HG03378 (cell line): ENCODE measurements at regions not wholly inside any gene's neighbourhood (a gene's known extent, or its start where the extent isn't known, plus 50 kb on each side); places are given as distances from the start of the nearest gene placed in this dataset.
"Not testable (repeated sequence)": the region's sequence is repeated elsewhere in the genome, so short reads cannot be mapped to it uniquely, and the experiment has no call there.

Experiments used
- ATAC-seq: cut with Tn5 transposase; IDR thresholded peaks from one replicate; pipeline ENCODE4 v1.9.1; 2021; ENCODE audit warnings: mild to moderate bottlenecking, moderate library complexity; ENCODE audit not compliant: unreplicated experiment

DNA sequence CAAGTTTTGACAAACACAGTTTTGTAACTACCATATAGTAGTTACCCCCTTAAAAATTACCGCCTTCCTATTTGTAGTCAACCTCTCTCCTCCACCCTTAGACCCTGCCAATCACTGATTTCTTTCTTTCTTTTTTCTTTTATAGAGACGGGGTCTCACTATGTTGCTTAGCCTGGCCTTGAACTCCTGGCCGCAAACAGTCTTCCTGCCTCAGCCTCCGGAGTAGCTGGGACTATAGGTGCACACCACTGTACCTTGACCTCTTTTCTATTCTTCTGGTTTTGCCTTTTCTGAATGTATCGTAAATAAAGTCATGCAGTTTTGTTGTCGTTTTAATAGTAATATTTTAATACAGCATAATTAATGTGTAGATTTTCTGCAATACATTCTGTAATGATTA, 460.3 kb downstream of the EPM2A start:
- no peak for ATAC-seq

DNA sequence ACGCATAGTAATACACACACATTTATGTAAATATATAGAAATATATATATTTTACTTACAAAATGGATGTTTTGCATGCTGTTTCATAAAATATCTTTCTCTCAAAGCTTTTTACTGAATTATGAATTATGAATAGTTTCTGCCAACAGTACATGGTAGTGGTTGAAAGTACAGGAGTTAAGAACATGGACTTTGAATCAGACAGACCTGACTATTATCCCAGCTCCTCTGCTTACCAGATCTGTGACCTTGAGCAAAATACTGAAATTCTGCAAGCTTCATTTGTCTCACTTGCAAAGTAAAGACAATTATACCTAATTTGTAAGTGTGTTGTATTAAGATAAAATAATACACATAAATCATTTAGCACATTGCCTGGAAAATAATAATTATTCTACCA, 459.5 kb downstream of the EPM2A start:
- ATAC-seq, result no peak

DNA sequence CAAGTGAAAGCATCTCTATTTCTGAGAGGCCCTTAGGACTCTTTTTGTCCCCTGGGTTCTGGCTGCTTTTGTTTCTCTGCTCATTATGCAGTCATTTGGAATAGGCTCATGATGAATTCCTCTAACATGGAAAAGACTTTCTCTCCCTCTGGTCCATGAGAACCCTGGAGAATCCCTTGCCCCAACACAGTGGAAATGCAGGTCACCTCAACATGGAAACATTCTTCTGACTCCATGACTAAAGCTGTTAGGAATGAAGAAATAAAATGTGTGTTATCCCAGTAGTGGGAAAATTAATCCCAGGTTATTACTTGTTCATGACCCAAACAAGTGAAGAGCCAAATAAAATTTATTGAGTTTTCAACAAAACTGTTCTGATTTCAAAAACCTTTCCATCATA, 458.6 kb downstream of the EPM2A start:
- no peak for ATAC-seq

DNA sequence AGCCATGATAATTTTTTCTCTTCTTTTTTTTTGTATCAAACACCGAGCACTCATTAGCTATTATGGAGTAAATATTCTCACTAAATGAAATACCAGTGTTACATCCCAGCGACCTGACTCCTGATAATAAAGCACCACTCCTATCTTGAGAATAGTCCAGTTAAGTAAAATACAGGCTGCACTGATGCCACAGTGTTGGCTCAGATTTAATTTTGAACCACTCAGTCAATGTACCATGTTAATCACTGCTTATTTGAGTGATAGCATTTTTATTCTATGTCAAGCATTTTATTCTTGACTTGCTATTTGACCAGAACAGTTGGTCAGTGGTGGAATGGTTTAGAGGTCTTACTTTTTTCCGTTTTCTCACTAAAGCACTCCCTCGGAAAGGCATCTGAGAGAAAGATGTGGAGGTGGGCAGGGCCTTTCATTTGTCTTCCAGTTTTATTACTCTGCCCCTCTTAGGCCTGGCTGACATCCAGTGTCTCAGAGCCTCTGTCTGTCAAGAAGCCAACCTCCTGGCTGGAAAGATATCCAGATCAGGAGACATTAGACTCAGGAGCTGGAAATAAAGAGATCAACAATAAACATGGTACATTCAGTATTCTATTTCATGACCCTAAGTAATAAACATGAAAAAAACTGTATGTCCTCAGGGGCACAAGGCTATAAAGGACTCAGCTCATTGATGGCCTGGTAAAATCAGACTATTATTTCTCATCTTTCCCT, 457.8 kb downstream of the EPM2A start:
- no peak for ATAC-seq

DNA sequence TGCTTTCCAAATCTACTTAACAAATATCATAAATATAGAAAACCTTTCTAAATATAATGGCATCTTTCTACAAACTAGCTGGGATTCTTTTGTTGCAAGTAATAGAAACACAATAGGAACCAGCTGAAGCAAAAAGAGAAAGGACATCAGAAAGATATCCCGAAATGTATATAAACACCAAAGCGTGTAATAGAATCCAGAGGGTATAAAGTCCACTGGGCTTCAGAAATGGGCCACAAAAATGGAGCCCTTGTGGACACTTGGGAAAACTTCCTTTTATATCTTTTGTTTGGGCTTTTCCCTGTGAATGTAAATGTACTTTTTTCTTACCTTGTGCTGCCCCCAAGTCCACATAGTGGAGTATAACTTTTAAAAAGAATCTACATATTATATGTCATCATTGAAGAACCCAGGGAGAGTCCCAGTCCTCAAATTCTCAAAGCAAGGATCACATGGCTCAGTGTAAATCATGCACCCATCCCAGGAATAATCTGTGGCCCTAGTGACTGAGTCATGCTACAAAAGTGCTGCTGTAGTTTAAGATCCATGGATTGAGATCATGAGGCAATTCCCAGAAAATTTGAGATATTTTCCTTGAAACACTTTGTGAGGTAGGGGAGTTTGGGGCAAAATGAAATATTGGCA, 457.0 kb downstream of the EPM2A start:
- no peak for ATAC-seq

DNA sequence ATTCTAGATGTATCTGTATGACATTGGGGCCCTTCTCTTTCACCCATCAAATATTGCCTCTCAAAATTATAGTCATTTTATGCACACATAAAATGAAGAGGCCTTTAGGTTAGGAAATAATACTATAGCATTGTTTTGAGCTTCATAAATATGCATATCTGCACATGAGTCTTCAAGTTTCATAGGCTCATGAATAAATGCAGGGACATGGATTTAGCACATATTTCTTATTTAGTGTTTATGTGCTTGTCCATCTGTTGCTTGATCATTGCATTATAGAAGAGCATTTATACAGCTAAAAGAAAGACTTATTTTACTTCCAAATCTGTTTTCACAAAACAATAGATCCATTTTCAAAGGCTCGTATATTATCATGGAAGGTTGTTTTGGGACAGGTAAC, 455.8 kb downstream of the EPM2A start:
- no peak for ATAC-seq

DNA sequence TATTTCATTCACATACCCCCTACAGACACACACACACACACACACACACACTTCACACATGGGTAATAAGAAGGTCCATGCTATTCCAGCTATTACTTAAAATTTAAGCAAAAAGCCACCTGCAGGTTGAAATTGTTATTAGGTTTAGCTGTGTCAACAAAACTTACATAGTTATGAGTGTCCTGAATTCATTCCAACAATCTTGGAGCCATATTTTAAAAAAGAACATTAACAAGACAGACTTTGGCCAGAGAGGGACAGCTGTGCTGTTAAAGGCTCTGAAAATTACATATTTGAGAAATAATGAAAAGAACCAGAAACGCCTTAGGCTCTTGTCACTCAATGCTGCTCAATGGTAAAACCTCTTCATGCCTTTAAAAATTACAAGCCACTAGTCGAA, 455.3 kb downstream of the EPM2A start:
- ATAC-seq, result no peak

DNA sequence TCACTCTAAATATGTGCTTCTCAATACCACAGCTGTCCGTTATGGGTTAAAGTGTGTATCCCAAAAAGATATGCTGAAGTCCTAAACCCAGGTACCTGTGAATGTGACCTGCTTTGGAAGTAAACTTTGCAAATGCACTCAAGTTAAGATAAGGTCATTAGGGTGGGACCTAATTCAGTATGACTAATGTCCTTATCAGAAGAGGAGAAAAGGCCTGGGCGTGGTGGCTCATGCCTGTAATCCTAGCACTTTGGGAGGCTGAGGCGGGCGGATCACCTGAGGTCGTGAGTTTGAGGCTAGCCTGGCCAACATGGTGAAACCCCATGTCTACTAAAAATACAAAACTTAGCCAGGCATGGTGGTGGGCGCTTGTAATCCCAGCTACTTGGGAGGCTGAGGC, 452.1 kb downstream of the EPM2A start:
- ATAC-seq, result not testable (repeated sequence)

DNA sequence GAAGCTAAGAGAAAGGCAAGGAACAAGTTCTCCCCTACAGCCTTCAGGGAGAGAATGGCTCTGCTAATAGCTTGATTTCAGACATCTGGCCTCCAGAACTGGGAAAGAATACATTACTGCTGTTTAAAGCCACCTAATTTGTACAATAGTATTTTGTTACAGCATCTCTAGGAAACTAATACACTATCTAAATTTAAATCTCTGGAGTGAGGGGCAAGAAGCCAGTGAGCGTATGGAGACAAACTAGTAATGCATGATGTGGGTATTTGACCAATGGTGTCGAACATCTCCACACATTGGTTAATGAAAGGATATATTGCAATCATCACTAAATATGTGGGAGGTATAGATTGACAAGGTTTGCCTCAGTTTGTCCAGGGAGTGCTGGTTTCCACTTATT, 451.5 kb downstream of the EPM2A start:
- ATAC-seq, result no peak

DNA sequence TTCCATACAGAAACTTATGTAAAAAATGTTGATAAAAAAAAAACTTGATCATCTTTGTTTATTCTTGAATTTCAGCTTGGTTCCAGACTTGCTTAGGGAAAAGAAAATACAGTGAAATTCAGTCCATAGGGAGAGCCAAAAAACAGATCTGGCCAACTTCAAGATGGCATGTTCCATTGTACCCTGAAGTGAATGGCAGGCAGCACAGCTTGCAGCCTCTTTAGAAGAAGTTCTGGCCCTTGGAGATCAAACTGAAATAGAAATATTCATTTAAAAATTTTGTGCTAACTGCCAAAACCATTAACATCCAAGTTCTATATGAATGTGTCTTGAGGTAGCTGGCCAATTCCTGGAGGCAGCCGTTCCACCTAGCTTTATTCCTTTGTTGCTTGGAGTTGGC, 448.4 kb downstream of the EPM2A start:
- ATAC-seq, result no peak

DNA sequence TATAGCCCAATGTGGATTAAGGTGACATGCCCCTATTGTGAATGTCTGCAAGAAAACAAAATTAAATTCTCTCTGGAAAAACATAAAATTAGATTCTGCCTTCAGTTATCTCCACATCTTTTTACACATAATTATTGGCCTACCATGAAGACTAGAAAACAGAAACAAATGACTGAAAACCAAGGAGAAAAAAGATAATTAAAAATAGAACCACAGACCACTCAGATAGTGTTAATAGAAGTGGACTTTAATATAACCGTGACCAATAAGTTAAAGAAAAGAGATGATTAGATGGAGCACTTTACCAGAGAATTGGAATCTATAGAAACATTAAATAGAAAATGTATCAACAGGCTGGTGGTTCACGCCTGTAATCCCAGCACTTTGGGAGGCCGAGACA, 445.7 kb downstream of the EPM2A start:
- ATAC-seq, result no peak

DNA sequence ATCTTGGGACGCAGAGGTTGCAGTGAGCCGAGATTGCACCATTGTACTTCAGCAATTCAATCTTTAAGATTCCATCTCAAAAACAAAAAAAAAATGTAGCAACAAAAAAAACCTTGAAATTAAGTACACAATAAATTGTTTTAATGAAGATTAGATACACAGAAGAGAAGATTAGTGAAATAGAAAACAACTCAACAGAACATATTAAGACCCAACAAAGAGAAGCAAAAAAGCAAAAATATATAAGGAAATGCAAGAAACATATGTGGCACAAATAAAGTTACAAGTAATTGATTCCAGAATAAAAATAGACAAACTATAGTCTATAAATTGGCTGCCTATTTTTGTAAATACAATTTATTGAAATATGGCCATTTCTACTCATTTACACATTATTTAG, 445.2 kb downstream of the EPM2A start:
- no peak for ATAC-seq

DNA sequence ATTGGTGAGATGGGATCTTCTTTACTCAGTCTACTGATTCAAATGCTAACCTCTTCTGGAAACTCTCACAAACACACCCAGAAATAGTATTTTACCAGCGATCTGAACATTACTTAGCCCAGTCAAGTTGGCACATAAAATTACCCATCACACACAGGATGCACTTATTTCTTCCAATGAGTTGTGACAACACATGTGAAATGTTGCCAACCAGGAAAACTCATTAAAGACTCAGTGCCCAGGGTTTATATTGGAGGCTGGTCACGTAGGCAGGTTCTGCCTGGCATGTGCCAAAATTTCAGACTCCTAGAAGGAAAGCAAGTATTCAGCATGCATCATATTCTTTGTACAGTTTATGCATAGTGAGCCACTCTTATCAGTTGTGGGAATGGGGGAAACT, 443.3 kb downstream of the EPM2A start:
- ATAC-seq, result no peak

DNA sequence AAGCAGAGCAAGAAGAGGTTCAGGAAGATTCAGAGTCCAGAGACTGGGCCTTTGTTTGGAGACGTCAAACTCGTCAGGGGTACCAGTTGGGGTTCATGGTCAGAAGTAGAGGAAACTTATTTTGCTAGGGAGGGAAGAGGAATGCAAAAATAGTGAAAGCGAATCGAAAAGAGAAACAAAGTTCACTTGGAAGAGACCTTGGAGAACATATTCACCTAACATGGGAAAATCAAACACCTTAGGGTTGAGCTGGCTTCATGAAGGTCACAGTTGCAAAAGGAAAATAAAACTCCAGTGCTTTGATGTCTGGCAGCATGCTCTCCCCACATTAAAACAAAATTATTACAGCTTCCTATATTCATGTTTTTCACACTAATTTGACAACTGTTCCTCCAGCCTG, 440.4 kb downstream of the EPM2A start:
- ATAC-seq, result no peak

DNA sequence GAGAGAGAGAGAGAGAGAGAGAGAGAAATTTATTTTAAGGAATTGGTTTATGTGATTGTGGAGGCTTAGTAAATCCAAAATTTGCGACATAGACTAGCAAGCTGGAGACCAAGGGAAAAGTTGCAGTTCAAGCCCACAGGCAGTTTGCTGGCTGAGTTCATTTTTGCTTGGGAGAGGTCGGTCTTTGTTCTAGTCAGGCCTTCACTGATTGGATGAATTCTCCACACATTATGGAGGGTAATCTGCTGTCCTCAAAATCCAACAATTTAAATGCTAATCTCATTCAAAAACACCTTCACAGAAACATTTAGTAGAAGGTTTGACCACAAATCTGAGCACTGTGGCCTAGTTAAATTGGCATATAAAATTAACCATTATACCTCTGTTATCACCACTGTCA, 439.6 kb downstream of the EPM2A start:
- ATAC-seq, result no peak

DNA sequence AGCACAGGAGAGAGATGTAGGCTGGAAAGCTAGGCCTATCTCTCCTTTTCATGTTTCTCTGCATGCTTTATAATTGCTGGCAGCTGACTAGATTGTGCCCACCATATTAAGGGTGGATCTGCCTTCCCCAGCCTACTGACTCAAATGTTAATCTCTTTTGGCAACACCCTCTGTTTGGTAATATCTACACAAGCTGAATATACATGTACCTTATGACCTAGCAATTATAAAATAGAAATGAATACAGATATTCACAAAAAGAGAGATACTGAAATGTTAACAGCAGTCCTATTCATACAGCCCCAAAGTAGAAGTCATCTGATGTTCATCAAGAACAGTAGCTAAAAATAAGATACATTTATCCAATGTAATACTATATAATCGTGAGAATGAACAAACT, 429.6 kb downstream of the EPM2A start:
- no peak for ATAC-seq

DNA sequence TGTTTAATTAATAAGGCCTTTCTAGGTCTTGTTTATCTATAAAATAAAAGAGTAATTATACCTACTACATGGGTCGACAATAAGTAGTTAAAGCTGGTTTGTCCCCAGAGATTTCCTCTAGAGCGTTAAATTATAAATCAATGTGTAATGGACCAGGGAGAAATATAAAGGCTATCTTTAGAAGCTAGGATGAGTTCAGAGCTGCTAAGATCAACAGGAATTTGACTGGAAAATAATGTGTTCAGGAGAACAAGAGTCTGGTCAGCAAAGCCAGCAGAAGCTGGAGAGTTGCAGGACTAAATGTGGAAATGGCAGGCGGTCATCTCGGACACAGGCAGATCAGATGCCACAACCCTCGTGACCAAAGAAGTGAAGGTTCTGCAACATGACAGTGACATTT, 428.8 kb downstream of the EPM2A start:
- ATAC-seq, result no peak

DNA sequence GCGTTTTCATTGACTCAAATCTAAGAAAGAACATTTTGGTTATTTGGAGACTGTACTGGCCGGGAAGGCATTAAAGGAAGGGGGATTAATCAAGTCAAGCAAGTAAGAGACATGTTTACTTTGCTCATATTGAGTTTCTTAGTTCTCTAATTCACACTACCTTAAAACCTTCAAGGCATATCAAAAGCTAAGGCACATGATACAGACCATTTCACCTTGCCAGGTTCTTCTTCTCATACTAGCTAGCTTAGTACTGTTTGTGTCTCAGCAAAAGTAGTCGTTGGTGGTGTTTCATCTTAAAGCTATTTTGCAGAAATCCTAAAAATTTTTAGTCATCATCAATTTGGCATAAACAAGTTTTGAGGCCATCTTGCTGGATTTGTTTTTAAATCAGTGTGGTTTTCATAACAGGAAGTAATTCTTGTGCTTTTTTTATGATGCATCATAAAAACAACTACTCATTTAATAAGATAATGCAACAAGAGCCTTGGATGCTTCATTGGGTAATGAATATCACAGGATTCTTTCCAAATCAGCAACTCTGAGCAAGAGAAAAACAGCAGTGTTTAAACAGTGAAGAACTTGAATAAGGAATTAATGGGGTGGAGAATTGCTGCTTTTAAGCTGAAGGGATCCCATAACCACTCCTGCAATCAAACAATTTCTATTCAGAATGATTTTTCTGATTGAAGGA, 425.3 kb downstream of the EPM2A start:
- ATAC-seq, result no peak

DNA sequence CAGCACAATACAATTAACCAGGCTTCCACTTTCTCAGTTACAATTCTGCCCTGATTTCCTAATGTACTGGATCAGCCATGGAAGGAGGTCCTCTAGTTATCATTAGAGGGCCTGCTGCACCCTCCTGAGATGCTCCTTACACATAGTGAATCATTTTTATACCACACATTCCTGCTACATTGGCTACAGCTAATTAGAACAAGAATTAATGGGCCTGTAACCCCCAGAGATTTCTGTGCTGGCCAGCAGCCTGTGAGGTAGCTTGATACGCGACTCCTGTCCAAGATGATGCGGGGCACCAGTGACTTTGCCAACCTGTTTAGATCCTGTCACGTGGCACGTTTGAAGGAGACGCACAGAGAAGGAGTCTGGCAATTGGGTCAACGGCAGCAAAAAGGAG, 422.8 kb downstream of the EPM2A start:
- no peak for ATAC-seq

DNA sequence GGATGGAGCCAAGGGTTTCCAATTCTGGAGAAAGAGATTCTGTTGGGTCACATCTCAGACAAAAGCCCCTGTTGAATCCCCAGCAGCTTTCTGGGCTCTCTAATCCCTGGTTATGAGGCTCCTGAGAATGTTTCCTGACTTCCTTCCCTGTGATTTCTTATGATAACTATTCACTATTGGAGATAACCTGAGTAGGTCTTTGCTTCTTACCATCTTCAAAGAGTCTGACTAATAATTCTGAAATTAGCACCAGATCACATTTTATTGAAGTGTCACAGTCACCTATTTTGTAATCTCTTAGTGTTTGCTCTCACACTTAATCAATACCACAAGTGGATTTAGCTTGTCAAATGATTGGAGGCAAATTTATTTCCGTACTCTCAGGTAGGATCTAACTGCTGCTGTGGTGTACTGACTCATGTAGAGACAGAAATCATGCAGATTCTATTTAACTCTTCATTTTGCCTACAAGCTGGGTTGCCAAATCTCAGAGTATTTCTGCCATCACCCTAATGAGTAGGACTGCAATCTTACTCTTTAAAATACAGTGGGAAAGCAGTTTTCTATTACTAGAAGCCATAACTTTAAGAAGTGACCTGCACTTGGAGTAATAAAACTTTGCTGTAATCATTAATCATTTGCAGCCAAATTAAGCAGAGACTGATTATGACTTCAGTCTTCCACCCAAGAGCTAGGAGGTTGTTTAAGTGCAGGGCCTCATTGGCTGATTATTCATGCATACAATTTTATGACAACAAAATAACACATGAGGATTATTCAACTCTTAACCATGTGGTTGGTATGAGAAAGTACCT, 422.1 kb downstream of the EPM2A start:
- ATAC-seq, result no peak

DNA sequence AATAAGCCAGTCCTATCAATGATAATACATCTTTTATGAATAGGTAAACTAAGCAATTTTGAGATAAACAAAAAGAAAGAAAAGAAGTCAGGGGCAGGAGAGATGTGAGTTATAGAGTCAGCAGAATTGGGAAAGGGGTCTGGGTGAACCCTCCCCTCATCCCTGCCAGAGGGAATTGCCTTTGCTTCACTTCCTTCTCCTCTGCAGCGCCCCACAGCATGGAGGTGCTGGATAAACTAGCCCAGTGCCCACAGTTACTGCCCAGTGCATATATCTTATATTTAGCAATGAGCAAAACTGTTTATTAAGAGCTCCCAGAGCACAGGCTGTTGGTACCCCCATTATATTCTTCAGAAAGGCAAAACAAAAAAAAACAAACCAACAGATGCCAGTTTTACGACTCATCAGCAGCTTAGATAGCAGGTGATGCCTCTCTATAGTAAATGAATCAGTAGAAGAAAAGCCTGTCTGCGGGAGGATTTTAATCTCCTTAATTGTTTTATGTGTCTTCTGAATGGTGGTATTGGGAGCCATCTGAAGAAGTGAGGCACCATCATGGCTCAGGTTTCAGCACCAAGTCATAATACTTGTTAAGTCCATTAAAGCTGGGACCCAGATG, 419.2 kb downstream of the EPM2A start:
- ATAC-seq, result no peak
